Endothelial cell (in vitro differentiated cells): ENCODE measurements at regions not wholly inside any gene's neighbourhood (a gene's known extent, or its start where the extent isn't known, plus 50 kb on each side); places are given as distances from the start of the nearest gene placed in this dataset.

Source experiments
- DNase-seq: peaks from one replicate; pipeline ENCODE4 v3.0.0; 2021; ENCODE audit warnings: low spot score
- H3K27ac Mint-ChIP-seq: one replicate; pipeline ENCODE4 v1.8.0; 2021; ENCODE audit warnings: mixed read lengths, inconsistent platforms; ENCODE audit not compliant: unreplicated experiment
- H3K27me3 Mint-ChIP-seq: one replicate; pipeline ENCODE4 v1.8.0; 2021; ENCODE audit warnings: mild to moderate bottlenecking, moderate library complexity, mixed read lengths, inconsistent platforms; ENCODE audit not compliant: unreplicated experiment
- H3K36me3 Mint-ChIP-seq: one replicate; pipeline ENCODE4 v1.8.0; 2021; ENCODE audit warnings: mild to moderate bottlenecking, low read depth, mixed read lengths, inconsistent platforms; ENCODE audit not compliant: unreplicated experiment
- H3K4me1 Mint-ChIP-seq: one replicate; pipeline ENCODE4 v1.8.0; 2021; ENCODE audit warnings: mild to moderate bottlenecking, mixed read lengths, inconsistent platforms; ENCODE audit not compliant: unreplicated experiment
- H3K4me3 Mint-ChIP-seq: one replicate; pipeline ENCODE4 v1.8.0; 2021; ENCODE audit warnings: mild to moderate bottlenecking, mixed read lengths, inconsistent platforms; ENCODE audit not compliant: unreplicated experiment
- H3K9me3 Mint-ChIP-seq: one replicate; pipeline ENCODE4 v1.8.0; 2021; ENCODE audit warnings: mixed read lengths, inconsistent platforms; ENCODE audit not compliant: unreplicated experiment
- CTCF ChIP-seq: fragments of 200-600 bp; sonication (generic); IDR thresholded peaks from one replicate; pipeline ENCODE4 v1.5.0; 2021; ENCODE audit warnings: antibody characterized with exemption; ENCODE audit not compliant: unreplicated experiment

GRCh38 chr15:70257047-70257446 is 159.3 kb upstream of the TLE3 start:
- H3K9me3 Mint-ChIP-seq = no peaks in the 10 kb centered on the region
- no peak for DNase-seq
- H3K27me3 Mint-ChIP-seq = peaks cover 18% of the 10 kb centered on the region
- TF ChIP-seq CTCF = no peak
- H3K27ac Mint-ChIP-seq = no peak overlapping the region
- H3K36me3 Mint-ChIP-seq = no peaks in the 10 kb centered on the region
- peaks cover 10% of the 10 kb centered on the region for H3K4me1 Mint-ChIP-seq
- no peak overlapping the region for H3K4me3 Mint-ChIP-seq

GRCh38 chr15:70254311-70254869 is 156.7 kb upstream of the TLE3 start:
- Mint-ChIP-seq H3K36me3 (no peaks in the 10 kb centered on the region), H3K4me1 (peaks cover 8% of the 10 kb centered on the region), H3K9me3 (no peaks in the 10 kb centered on the region), H3K4me3 (no peak overlapping the region), H3K27me3 (peaks cover 15% of the 10 kb centered on the region), H3K27ac (no peak overlapping the region)
- no peak for TF ChIP-seq CTCF
- DNase-seq = no peak

- Mint-ChIP-seq H3K4me3 (no peak overlapping the region), H3K27ac (no peak overlapping the region), H3K36me3 (no peaks in the 10 kb centered on the region), H3K4me1 (peaks cover 10% of the 10 kb centered on the region), H3K27me3 (peaks cover 15% of the 10 kb centered on the region), H3K9me3 (no peaks in the 10 kb centered on the region)
- DNase-seq = no peak
- no peak for TF ChIP-seq CTCF
These were observed 155.9 kb upstream of the TLE3 start for GRCh38 chr15:70253461-70254156.

GRCh38 chr15:70252951-70253320 is 155.2 kb upstream of the TLE3 start:
- Mint-ChIP-seq H3K4me1 (peaks cover 14% of the 10 kb centered on the region), H3K27me3 (peaks cover 18% of the 10 kb centered on the region), H3K36me3 (no peaks in the 10 kb centered on the region), H3K27ac (no peak overlapping the region), H3K9me3 (no peaks in the 10 kb centered on the region), H3K4me3 (no peak overlapping the region)
- DNase-seq = no peak
- no peak for TF ChIP-seq CTCF
